Right lobe of liver (tissue), 4 donors: ENCODE measurements at regions not wholly inside any gene's neighbourhood (a gene's known extent, or its start where the extent isn't known, plus 50 kb on each side); places are given as distances from the start of the nearest gene placed in this dataset.

Experiments used
- POLR2A ChIP-seq: fragments of 450-650 bp; IDR thresholded peaks from one replicate; pipeline ENCODE4 v1.6.1; 2017; ENCODE audit warnings: antibody characterized with exemption, mild to moderate bottlenecking
- TF ChIP-seq, protein P1 (sequence below), 4 donors: fragments of 200-600 bp in 3 of 4; fragments of 450-650 bp in 1 of 4; IDR thresholded peaks; one replicate each; pipeline versions ENCODE4 v1.5.1 to v1.8.0; 2016 to 2022; ENCODE audit warnings: antibody characterized with exemption in 4 of 4, mild to moderate bottlenecking in 2 of 4
- donor health status: DM: no; HTN: no; CAD: no.
- donor health status: DM: no; HTN: no; CAD: no.
- donor health status: DM: no; HTN: yes; CAD: no.

DNA sequence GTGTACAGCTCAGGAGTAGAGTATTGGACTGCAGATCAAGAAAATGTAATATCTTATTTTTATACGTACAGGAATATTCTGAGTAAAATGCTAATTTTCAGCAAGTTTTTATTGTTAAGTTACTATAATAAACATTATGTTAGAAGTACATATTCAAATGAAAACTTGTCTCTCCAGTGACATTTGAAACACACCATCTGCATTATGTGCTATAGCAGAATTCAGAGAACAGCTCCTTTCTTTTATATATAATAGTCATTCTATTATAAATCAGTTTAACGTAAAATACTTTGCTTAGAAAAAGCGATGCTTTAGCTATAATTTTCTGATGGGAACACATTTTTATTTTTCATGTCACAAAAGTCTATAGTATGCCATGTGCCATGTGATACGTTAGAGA lies 249.0 kb downstream of the PTPRC start:
- TF ChIP-seq, protein P1, sequence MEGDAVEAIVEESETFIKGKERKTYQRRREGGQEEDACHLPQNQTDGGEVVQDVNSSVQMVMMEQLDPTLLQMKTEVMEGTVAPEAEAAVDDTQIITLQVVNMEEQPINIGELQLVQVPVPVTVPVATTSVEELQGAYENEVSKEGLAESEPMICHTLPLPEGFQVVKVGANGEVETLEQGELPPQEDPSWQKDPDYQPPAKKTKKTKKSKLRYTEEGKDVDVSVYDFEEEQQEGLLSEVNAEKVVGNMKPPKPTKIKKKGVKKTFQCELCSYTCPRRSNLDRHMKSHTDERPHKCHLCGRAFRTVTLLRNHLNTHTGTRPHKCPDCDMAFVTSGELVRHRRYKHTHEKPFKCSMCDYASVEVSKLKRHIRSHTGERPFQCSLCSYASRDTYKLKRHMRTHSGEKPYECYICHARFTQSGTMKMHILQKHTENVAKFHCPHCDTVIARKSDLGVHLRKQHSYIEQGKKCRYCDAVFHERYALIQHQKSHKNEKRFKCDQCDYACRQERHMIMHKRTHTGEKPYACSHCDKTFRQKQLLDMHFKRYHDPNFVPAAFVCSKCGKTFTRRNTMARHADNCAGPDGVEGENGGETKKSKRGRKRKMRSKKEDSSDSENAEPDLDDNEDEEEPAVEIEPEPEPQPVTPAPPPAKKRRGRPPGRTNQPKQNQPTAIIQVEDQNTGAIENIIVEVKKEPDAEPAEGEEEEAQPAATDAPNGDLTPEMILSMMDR (IDR thresholded peaks at IDR 0.05) = no peak
- no peak for TF ChIP-seq POLR2A
